ENCODE measurements at regions not wholly inside any gene's neighbourhood (a gene's known extent, or its start where the extent isn't known, plus 50 kb on each side); places are given as distances from the start of the nearest gene placed in this dataset.
"Not testable (repeated sequence)": the region's sequence is repeated elsewhere in the genome, so short reads cannot be mapped to it uniquely, and the experiment has no call there.

GRCh38 chr1:83457281-83457680 is 541.7 kb downstream of the TTLL7 start:
- H3K27me3 ChIP-seq (ENCODE audit: control insufficient read depth, insufficient read depth, low read length); H2AFZ ChIP-seq (replicated peaks; ENCODE audit: low read length, poor library complexity); BruUV-seq (replicated peaks); H3K23ac ChIP-seq (ENCODE audit: low read depth, low read length); DNase-seq; H3K4ac ChIP-seq (ENCODE audit: low read depth, low read length); H2BK20ac ChIP-seq (ENCODE audit: low read depth, low read length); CTCF ChIA-PET; H3K14ac ChIP-seq (replicated peaks; ENCODE audit: low read depth, low read length); H2BK5ac ChIP-seq (ENCODE audit: low read depth, low read length, poor library complexity, severe bottlenecking); H4K91ac ChIP-seq (ENCODE audit: insufficient read depth, low read depth, low read length); ATAC-seq (ENCODE audit: low read depth); H3K4me1 ChIP-seq (ENCODE audit: control insufficient read depth, insufficient read depth, low read length); H2AK5ac ChIP-seq (ENCODE audit: low read depth, low read length); H3K4me3 ChIP-seq (ENCODE audit: insufficient read depth, low read depth, low read length); H2AK9ac ChIP-seq (replicated peaks; ENCODE audit: low read depth, low read length, poor library complexity); POLR2A ChIA-PET (ENCODE audit: unreplicated experiment); H2BK15ac ChIP-seq (ENCODE audit: low read depth, low read length); in situ Hi-C loops (cut with MboI; ENCODE audit: low sequenced_read_pairs); H3K4me2 ChIP-seq (ENCODE audit: low read depth, low read length); dilution Hi-C loops (cut with HindIII; ENCODE audit: low sequenced_read_pairs, unreplicated experiment); H3K36me3 ChIP-seq (ENCODE audit: control insufficient read depth, insufficient read depth, low read length); H3K9me1 ChIP-seq (ENCODE audit: insufficient read depth, low read length); H2BK120ac ChIP-seq (ENCODE audit: low read depth, low read length); H3K27ac ChIP-seq (ENCODE audit: insufficient read depth, low read length); H3K18ac ChIP-seq (ENCODE audit: low read depth, low read length); H4K5ac ChIP-seq (ENCODE audit: low read depth, low read length); intact Hi-C loops (cut with micrococcal nuclease); H4K8ac ChIP-seq (ENCODE audit: low read depth in 2 of 2, low read length in 2 of 2); H3K9ac ChIP-seq (ENCODE audit: low read depth, low read length); H4K20me1 ChIP-seq (ENCODE audit: insufficient read depth, low read length); H3K56ac ChIP-seq (ENCODE audit: extremely low read depth, insufficient read depth, low read length); H3K79me1 ChIP-seq (ENCODE audit: low read depth in 1 of 2, low read length in 2 of 2); H3K9me3 ChIP-seq (ENCODE audit: control insufficient read depth, insufficient read depth, low read length): not testable (repeated sequence)
- no CpG with 5 or more reads among the region's 2 CpGs for WGBS, 2 experiments (ENCODE audit: extremely low coverage in 2 of 2, insufficient read length in 1 of 2)

- H4K5ac ChIP-seq (ENCODE audit: low read depth, low read length); H3K4me1 ChIP-seq (ENCODE audit: control insufficient read depth, insufficient read depth, low read length); H2AFZ ChIP-seq (replicated peaks; ENCODE audit: low read length, poor library complexity); H3K4ac ChIP-seq (ENCODE audit: low read depth, low read length); H4K8ac ChIP-seq (ENCODE audit: low read depth in 2 of 2, low read length in 2 of 2); H2BK15ac ChIP-seq (ENCODE audit: low read depth, low read length); H3K18ac ChIP-seq (ENCODE audit: low read depth, low read length); H2BK5ac ChIP-seq (ENCODE audit: low read depth, low read length, poor library complexity, severe bottlenecking); H2AK9ac ChIP-seq (replicated peaks; ENCODE audit: low read depth, low read length, poor library complexity); H3K79me1 ChIP-seq (ENCODE audit: low read depth in 1 of 2, low read length in 2 of 2); H3K36me3 ChIP-seq (ENCODE audit: control insufficient read depth, insufficient read depth, low read length); H4K91ac ChIP-seq (ENCODE audit: insufficient read depth, low read depth, low read length); H4K20me1 ChIP-seq (ENCODE audit: insufficient read depth, low read length); DNase-seq; ATAC-seq (ENCODE audit: low read depth); in situ Hi-C loops (cut with MboI; ENCODE audit: low sequenced_read_pairs); H3K4me3 ChIP-seq (ENCODE audit: insufficient read depth, low read depth, low read length); H3K14ac ChIP-seq (replicated peaks; ENCODE audit: low read depth, low read length); intact Hi-C loops (cut with micrococcal nuclease); POLR2A ChIA-PET (ENCODE audit: unreplicated experiment); H2AK5ac ChIP-seq (ENCODE audit: low read depth, low read length); H3K27me3 ChIP-seq (ENCODE audit: control insufficient read depth, insufficient read depth, low read length); H3K9ac ChIP-seq (ENCODE audit: low read depth, low read length); H2BK20ac ChIP-seq (ENCODE audit: low read depth, low read length); H3K56ac ChIP-seq (ENCODE audit: extremely low read depth, insufficient read depth, low read length); H3K4me2 ChIP-seq (ENCODE audit: low read depth, low read length); H3K23ac ChIP-seq (ENCODE audit: low read depth, low read length); H3K27ac ChIP-seq (ENCODE audit: insufficient read depth, low read length); H3K9me3 ChIP-seq (ENCODE audit: control insufficient read depth, insufficient read depth, low read length); H2BK120ac ChIP-seq (ENCODE audit: low read depth, low read length); CTCF ChIA-PET; BruUV-seq (replicated peaks); H3K9me1 ChIP-seq (ENCODE audit: insufficient read depth, low read length); dilution Hi-C loops (cut with HindIII; ENCODE audit: low sequenced_read_pairs, unreplicated experiment): not testable (repeated sequence)
- no CpG with 5 or more reads among the region's 1 CpG for WGBS, 2 experiments (ENCODE audit: extremely low coverage in 2 of 2, insufficient read length in 1 of 2)
Measured at GRCh38 chr1:83455753-83456152, 543.2 kb downstream of the TTLL7 start.
